HG03103 (cell line): ENCODE measurements at regions not wholly inside any gene's neighbourhood (a gene's known extent, or its start where the extent isn't known, plus 50 kb on each side); places are given as distances from the start of the nearest gene placed in this dataset.
"Not testable (repeated sequence)": the region's sequence is repeated elsewhere in the genome, so short reads cannot be mapped to it uniquely, and the experiment has no call there.

Experiments
- ATAC-seq: cut with Tn5 transposase; IDR thresholded peaks from one replicate; pipeline ENCODE4 v1.9.1; 2021; ENCODE audit warnings: low read depth; ENCODE audit not compliant: unreplicated experiment

- ATAC-seq: no peak
These were observed 51.2 kb upstream of the THRB start for GRCh38 chr3:24545887-24546286.

- ATAC-seq: no peak
These were observed 53.6 kb upstream of the THRB start for GRCh38 chr3:24548278-24548677.

- ATAC-seq: no peak
These were observed 55.9 kb upstream of the THRB start for GRCh38 chr3:24550588-24550987.

- ATAC-seq: no peak
These were observed 57.0 kb upstream of the THRB start for GRCh38 chr3:24551626-24552025.

GRCh38 chr3:24562895-24563294 is 68.2 kb upstream of the THRB start:
- ATAC-seq: no peak

- no peak for ATAC-seq
These were observed 70.4 kb upstream of the THRB start for GRCh38 chr3:24565053-24565452.

- no peak for ATAC-seq
These were observed 71.0 kb upstream of the THRB start for GRCh38 chr3:24565656-24566055.

- no peak for ATAC-seq
These were observed 72.3 kb upstream of the THRB start for GRCh38 chr3:24566927-24567326.

GRCh38 chr3:24572409-24572808 is 77.8 kb upstream of the THRB start:
- not testable (repeated sequence) for ATAC-seq

- ATAC-seq: no peak
These were observed 78.9 kb upstream of the THRB start for GRCh38 chr3:24573576-24573975.

GRCh38 chr3:24578324-24578723 is 83.7 kb upstream of the THRB start:
- no peak for ATAC-seq

GRCh38 chr3:24578951-24579421 is 84.3 kb upstream of the THRB start:
- ATAC-seq: no peak

GRCh38 chr3:24582431-24583403 is 88.1 kb upstream of the THRB start:
- ATAC-seq: no peak

GRCh38 chr3:24586920-24587319 is 92.3 kb upstream of the THRB start:
- ATAC-seq: no peak

GRCh38 chr3:24588629-24589512 is 94.2 kb upstream of the THRB start:
- no peak for ATAC-seq

- ATAC-seq: no peak
These were observed 94.8 kb upstream of the THRB start for GRCh38 chr3:24589513-24589851.

- ATAC-seq: no peak
These were observed 95.6 kb upstream of the THRB start for GRCh38 chr3:24589931-24590880.

GRCh38 chr3:24591191-24591590 is 96.5 kb upstream of the THRB start:
- ATAC-seq: no peak

GRCh38 chr3:24591661-24592555 is 97.3 kb upstream of the THRB start:
- no peak for ATAC-seq
